Hematopoietic multipotent progenitor cell treated with erythropoietin and hydrocortisone succinate and interleukin-3 and kit ligand, for 8 days (in vitro differentiated cells): ENCODE measurements at regions not wholly inside any gene's neighbourhood (a gene's known extent, or its start where the extent isn't known, plus 50 kb on each side); places are given as distances from the start of the nearest gene placed in this dataset.

ENCODE experiments used
- DNase-seq: peaks from one replicate; pipeline ENCODE4 v3.0.0-alpha.2; 2015

GRCh38 chr3:148331081-148331846, 366.4 kb upstream of the AGTR1 start:
- DNase-seq, result no peak

DNA sequence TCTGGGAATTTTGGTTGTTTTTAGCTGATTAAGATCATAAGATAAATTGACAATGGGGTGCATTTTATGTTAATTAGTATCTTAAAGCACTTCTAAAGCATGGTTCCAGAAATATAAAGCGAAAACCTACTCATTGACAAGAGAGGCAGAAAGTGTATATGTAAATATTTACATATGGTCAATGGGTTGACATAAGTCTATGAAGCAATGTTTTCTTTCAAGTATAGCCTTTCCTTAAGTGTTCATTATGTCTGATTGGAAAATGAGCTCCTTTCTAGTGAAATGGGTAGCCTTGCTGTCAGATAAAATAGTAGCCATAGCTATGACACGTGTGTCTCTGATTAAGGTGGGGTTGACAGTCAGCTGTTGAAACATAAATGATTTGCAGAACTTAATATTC, 365.2 kb upstream of the AGTR1 start:
- no peak for DNase-seq

DNA sequence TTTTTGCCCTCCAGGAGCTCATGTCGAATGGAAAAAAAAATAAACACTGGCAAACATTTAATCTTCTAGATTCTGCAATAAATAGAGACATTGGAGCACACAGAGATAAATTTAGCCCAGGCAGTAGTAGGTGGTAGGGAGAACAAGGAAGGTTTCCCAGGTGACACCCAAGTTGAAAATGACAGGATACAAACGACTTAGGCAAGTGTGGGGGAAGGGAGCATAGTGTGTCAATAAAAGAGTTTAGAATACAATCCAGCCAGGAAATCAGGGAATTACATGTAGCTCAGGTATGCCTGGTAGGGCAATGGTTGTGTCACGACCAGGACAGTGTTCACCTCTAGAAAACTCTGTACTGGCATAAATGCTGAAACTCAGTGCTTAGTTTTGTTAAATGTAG, 364.6 kb upstream of the AGTR1 start:
- no peak for DNase-seq

GRCh38 chr3:148335612-148336011, 362.1 kb upstream of the AGTR1 start:
- no peak for DNase-seq

- DNase-seq, result no peak
These were observed 354.3 kb upstream of the AGTR1 start for GRCh38 chr3:148343416-148343815.

GRCh38 chr3:148344521-148344920, 353.2 kb upstream of the AGTR1 start:
- no peak for DNase-seq

DNA sequence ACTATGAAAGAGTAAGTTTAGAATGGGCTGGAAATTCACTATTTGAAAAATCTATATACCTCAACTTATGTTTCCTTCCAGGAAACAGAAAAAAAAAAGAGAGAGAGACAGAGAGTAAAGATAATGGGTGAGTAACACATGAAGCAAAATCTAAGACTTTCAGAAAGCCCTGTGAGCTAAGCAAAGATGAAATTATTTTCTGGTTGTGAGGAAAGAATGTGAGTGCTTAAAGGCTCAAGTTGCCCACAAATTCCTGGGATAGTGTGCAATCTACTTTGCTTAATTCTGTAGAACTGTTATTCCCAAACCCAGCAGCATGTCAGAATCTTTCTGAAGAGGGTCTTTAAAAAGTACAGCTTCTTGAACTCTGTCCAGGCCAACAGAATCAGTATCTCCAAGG, 337.7 kb upstream of the AGTR1 start:
- no peak for DNase-seq

GRCh38 chr3:148366743-148367410, 330.8 kb upstream of the AGTR1 start:
- DNase-seq, result no peak

DNA sequence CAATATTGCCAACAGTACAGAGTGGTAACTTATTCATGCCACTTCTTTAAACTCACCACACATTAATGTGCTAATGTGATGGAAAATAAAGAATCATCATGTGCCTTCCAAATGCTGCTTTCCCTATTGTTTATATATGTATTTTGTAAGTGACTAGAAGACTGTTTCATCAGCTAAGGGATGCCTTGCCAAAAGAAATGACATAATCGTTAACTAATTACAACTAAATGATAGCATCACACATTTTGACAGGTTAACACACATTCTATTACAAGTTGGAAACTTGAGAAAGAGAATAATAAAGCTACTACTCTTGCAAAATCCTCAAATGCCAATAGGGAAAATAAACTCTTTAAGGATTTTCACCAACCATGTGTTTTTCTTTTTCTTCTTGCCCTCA, 329.9 kb upstream of the AGTR1 start:
- DNase-seq, result no peak

DNA sequence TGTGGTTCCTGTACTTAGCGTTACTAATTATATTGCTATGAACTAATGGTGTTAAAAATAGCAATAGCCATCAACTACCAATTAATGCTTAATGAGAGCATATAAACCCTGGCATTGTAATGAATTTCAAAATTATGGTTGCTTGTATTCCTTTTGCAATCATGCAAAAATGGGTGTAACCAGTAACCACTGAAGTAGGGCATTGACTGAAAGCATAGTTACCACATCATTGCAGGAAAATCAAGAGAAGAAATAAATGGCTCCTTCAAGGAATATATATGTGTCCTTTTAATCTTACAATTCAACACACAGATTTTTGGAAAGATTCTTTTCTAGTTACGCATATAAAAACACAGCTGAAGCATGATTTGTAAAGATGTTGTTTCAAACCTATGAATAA, 328.3 kb upstream of the AGTR1 start:
- DNase-seq, result no peak

GRCh38 chr3:148372206-148372875, 325.4 kb upstream of the AGTR1 start:
- no peak for DNase-seq

DNA sequence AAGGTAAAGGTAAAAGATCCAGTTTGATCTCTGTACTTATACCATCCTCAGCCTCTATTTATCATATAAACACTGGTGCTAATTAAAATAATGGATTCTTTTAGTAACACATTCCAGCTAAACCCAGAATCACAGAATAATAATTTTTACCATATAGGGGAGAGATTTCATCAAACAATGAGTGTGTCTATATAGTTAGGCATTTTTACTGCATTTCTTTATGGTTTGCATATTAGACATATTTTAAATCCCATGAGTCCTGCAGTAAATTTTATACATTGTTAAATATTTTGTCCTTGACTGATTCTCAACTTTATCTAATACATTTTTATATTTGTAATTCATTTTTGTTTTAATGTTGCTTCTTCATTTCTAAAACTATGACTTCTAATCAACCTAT, 323.7 kb upstream of the AGTR1 start:
- no peak for DNase-seq

DNA sequence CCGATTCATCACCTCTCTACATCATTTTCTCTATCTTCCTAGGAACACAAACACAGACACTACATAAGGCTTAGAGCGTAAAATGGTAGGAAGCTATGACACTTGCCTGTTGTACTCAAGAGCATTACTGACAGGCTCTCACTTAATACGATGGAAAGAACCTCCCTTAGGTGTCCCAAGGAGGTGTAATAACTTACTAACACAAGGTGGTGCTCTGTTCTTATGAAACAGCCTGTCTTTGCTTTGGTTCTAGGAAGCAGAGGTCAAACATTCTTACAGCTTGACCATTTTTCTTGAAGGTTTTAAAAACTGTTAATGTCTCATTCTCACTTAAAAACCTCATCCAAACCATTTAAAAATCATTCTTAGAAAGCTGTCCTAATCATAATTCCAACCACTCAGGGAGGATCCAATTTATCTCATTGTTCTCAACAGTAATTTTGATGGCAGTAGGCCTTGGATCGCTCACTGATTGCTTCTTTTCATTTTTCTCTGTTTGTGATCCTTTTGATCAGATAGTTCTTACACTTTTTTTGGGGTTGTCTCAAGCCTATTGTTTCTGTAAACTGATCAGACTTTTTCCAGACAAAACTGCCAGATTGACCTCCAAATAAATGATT, 317.8 kb upstream of the AGTR1 start:
- DNase-seq, result peak; percentile 45

GRCh38 chr3:148381051-148381450, 316.7 kb upstream of the AGTR1 start:
- no peak for DNase-seq

- no peak for DNase-seq
These were observed 307.8 kb upstream of the AGTR1 start for GRCh38 chr3:148389916-148390315.

- no peak for DNase-seq
These were observed 301.9 kb upstream of the AGTR1 start for GRCh38 chr3:148395821-148396220.

- DNase-seq, result no peak
These were observed 296.9 kb upstream of the AGTR1 start for GRCh38 chr3:148400754-148401153.

- no peak for DNase-seq
These were observed 289.0 kb upstream of the AGTR1 start for GRCh38 chr3:148408667-148409066.

- no peak for DNase-seq
These were observed 277.5 kb upstream of the AGTR1 start for GRCh38 chr3:148420242-148420641.

DNA sequence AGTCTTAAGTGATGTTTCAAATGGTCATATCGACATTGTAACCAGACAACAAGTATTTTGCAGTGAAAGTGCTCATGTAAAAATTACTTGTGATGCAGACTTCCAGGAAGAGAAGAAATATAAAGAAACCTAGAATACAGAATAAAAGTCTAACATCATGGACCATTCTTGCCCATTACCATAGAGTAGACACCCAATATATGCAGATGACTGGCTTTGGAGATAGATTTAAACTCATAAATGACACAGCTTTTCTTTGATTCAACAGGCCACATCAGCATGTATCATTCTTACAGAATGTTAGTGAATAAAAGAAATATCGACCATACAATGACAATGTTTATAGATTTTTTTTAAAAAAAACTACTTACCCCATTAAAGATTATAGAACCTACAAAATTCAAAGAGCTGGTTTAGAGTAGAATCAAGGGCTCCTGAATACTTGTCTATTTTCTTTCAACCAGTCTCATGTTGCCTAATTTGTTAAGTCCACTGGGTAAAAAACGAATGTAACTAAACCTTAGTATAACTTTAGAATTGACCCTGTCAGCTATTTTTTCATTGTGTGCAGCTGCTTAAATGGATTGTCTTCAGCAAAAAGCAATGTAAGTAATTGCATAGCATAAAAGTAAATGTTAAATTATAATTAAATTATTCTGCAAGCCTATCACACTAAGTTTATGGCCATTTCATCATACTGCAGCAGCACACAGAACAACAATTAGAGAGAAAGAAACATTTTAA, 268.7 kb upstream of the AGTR1 start:
- DNase-seq, result no peak

GRCh38 chr3:148433665-148434064, 264.0 kb upstream of the AGTR1 start:
- DNase-seq, result no peak

- DNase-seq, result no peak
These were observed 262.2 kb upstream of the AGTR1 start for GRCh38 chr3:148435534-148435933.

GRCh38 chr3:148439254-148439822, 258.4 kb upstream of the AGTR1 start:
- DNase-seq, result no peak
